ENCODE measurements at regions not wholly inside any gene's neighbourhood (a gene's known extent, or its start where the extent isn't known, plus 50 kb on each side); places are given as distances from the start of the nearest gene placed in this dataset.

- TF ChIP-seq YY1 (IDR thresholded peaks at IDR 0.05; ENCODE audit: low read depth), result no peak
- TF ChIP-seq CREB1 (IDR thresholded peaks at IDR 0.05; ENCODE audit: low read depth), result no peak
- no peak for TF ChIP-seq ZBTB7A (IDR thresholded peaks at IDR 0.05; ENCODE audit: low read depth)
- TF ChIP-seq EGR1 (IDR thresholded peaks at IDR 0.05), result no peak
- TF ChIP-seq TCF12 (IDR thresholded peaks at IDR 0.05; ENCODE audit: low read depth), result no peak
- no peak for TF ChIP-seq TEAD4 (IDR thresholded peaks at IDR 0.05)
- TF ChIP-seq EP300 (IDR thresholded peaks at IDR 0.05; ENCODE audit: borderline replicate concordance), result no peak
- no peak for TF ChIP-seq CEBPB (IDR thresholded peaks at IDR 0.05)
- TF ChIP-seq RAD21 (IDR thresholded peaks at IDR 0.05; ENCODE audit: low read depth), result no peak
These were observed 818.8 kb downstream of the PLCL1 start for GRCh38 chr2:198622986-198623730.

DNA sequence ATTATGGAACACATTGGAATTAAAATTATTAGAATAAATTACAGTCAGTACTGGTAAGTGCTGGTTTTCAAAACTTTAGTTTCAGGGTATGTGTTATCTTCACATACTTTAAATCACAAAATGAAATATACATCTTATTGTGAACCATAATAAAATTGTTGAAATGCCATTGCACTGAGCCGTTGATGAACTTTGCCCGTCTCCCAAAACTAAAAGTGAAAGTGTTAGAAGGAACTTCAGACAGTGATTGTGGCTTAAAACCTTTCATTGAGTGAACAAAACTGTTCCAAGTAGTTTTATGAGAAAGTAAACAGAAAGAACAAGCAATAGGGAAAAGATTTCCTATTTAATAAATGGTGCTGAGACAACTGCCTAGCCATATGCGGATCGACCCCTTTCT is 811.6 kb downstream of the PLCL1 start:
- no peak for TF ChIP-seq FOXM1 (IDR thresholded peaks at IDR 0.05; ENCODE audit: borderline replicate concordance, low read depth)
- TF ChIP-seq RAD21 (IDR thresholded peaks at IDR 0.05; ENCODE audit: low read depth), result no peak
- no peak for TF ChIP-seq CREB1 (IDR thresholded peaks at IDR 0.05; ENCODE audit: low read depth)
- TF ChIP-seq TEAD4 (IDR thresholded peaks at IDR 0.05), result no peak

DNA sequence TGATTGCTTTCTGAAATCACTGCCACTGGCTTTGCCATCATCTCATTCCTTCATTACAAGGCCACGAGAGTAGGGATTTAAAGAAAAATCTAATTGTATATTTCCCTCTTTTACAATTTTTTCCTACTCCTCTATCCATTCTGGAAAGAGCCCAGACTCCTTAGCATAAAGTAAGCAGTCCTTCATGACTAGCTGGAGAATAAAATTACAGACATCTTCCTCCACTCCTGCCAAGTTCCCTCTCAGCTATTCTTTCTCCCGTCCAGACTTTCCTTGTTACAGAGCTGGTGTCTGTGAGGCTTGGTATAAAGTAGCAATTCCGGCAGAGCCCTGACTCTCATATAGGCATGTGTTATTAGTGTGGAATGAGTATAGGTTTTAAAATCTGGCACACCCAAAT is 806.8 kb downstream of the PLCL1 start:
- no peak for TF ChIP-seq EGR1 (IDR thresholded peaks at IDR 0.05)
- TF ChIP-seq TAF1 (IDR thresholded peaks at IDR 0.05; ENCODE audit: low read depth), result no peak
- no peak for TF ChIP-seq NFIC (IDR thresholded peaks at IDR 0.05)
- no peak for TF ChIP-seq CEBPB (IDR thresholded peaks at IDR 0.05)
- no peak for TF ChIP-seq TEAD4 (IDR thresholded peaks at IDR 0.05)
- no peak for TF ChIP-seq EP300 (IDR thresholded peaks at IDR 0.05; ENCODE audit: borderline replicate concordance)
- TF ChIP-seq USF1 (IDR thresholded peaks at IDR 0.05), result no peak
- no peak for TF ChIP-seq RAD21 (IDR thresholded peaks at IDR 0.05; ENCODE audit: low read depth)
- TF ChIP-seq, protein P1, sequence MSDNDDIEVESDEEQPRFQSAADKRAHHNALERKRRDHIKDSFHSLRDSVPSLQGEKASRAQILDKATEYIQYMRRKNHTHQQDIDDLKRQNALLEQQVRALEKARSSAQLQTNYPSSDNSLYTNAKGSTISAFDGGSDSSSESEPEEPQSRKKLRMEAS (IDR thresholded peaks at IDR 0.05), result no peak

GRCh38 chr2:198604599-198604998 is 800.2 kb downstream of the PLCL1 start:
- TF ChIP-seq FOXM1 (IDR thresholded peaks at IDR 0.05; ENCODE audit: borderline replicate concordance, low read depth) (no peak), USF1 (IDR thresholded peaks at IDR 0.05) (no peak), RAD21 (IDR thresholded peaks at IDR 0.05; ENCODE audit: low read depth) (no peak), EGR1 (IDR thresholded peaks at IDR 0.05) (no peak), NFIC (IDR thresholded peaks at IDR 0.05) (no peak), TCF12 (IDR thresholded peaks at IDR 0.05; ENCODE audit: low read depth) (no peak), REST (IDR thresholded peaks at IDR 0.05; ENCODE audit: low read depth) (no peak), EP300 (IDR thresholded peaks at IDR 0.05; ENCODE audit: borderline replicate concordance) (no peak), TAF1 (IDR thresholded peaks at IDR 0.05; ENCODE audit: low read depth) (no peak), CREB1 (IDR thresholded peaks at IDR 0.05; ENCODE audit: low read depth) (no peak)
- TF ChIP-seq, protein P1 (IDR thresholded peaks at IDR 0.05), result no peak

- TF ChIP-seq YY1 (IDR thresholded peaks at IDR 0.05; ENCODE audit: low read depth) (no peak), ZBTB7A (IDR thresholded peaks at IDR 0.05; ENCODE audit: low read depth) (no peak), REST (IDR thresholded peaks at IDR 0.05; ENCODE audit: low read depth) (no peak), EGR1 (IDR thresholded peaks at IDR 0.05) (no peak), FOXM1 (IDR thresholded peaks at IDR 0.05; ENCODE audit: borderline replicate concordance, low read depth) (no peak), TCF12 (IDR thresholded peaks at IDR 0.05; ENCODE audit: low read depth) (no peak), EP300 (IDR thresholded peaks at IDR 0.05; ENCODE audit: borderline replicate concordance) (no peak), CREB1 (IDR thresholded peaks at IDR 0.05; ENCODE audit: low read depth) (no peak), CEBPB (IDR thresholded peaks at IDR 0.05) (no peak)
These were observed 793.3 kb downstream of the PLCL1 start for GRCh38 chr2:198597648-198598047.

- TF ChIP-seq CEBPB (IDR thresholded peaks at IDR 0.05) (no peak), YY1 (IDR thresholded peaks at IDR 0.05; ENCODE audit: low read depth) (no peak), RAD21 (IDR thresholded peaks at IDR 0.05; ENCODE audit: low read depth) (no peak), TCF12 (IDR thresholded peaks at IDR 0.05; ENCODE audit: low read depth) (no peak), CREB1 (IDR thresholded peaks at IDR 0.05; ENCODE audit: low read depth) (no peak), NFIC (IDR thresholded peaks at IDR 0.05) (no peak), USF1 (IDR thresholded peaks at IDR 0.05) (no peak), REST (IDR thresholded peaks at IDR 0.05; ENCODE audit: low read depth) (no peak), TAF1 (IDR thresholded peaks at IDR 0.05; ENCODE audit: low read depth) (no peak), TEAD4 (IDR thresholded peaks at IDR 0.05) (no peak), FOXM1 (IDR thresholded peaks at IDR 0.05; ENCODE audit: borderline replicate concordance, low read depth) (no peak), ZBTB7A (IDR thresholded peaks at IDR 0.05; ENCODE audit: low read depth) (no peak), EGR1 (IDR thresholded peaks at IDR 0.05) (no peak), EP300 (IDR thresholded peaks at IDR 0.05; ENCODE audit: borderline replicate concordance) (no peak)
- TF ChIP-seq, protein P1 (IDR thresholded peaks at IDR 0.05), result no peak
These were observed 792.6 kb downstream of the PLCL1 start for GRCh38 chr2:198596985-198597384.

Measured in Ishikawa (cell line).